GM21360 (cell line): ENCODE measurements at regions not wholly inside any gene's neighbourhood (a gene's known extent, or its start where the extent isn't known, plus 50 kb on each side); places are given as distances from the start of the nearest gene placed in this dataset.
"Not testable (repeated sequence)": the region's sequence is repeated elsewhere in the genome, so short reads cannot be mapped to it uniquely, and the experiment has no call there.

Experiments
- ATAC-seq: cut with Tn5 transposase; IDR thresholded peaks from one replicate; pipeline ENCODE4 v1.9.1; 2021; ENCODE audit warnings: mild to moderate bottlenecking, moderate library complexity; ENCODE audit not compliant: unreplicated experiment

GRCh38 chr6:78500299-78501089 is 366.9 kb upstream of the IRAK1BP1 start:
- no peak for ATAC-seq

- no peak for ATAC-seq
Observed at GRCh38 chr6:78502386-78502887, 364.9 kb upstream of the IRAK1BP1 start.

- no peak for ATAC-seq
Observed at GRCh38 chr6:78505178-78505577, 362.2 kb upstream of the IRAK1BP1 start.

- ATAC-seq: no peak
Observed at GRCh38 chr6:78511009-78511408, 356.3 kb upstream of the IRAK1BP1 start.

GRCh38 chr6:78513856-78514255 is 353.5 kb upstream of the IRAK1BP1 start:
- ATAC-seq: no peak

GRCh38 chr6:78515271-78515670 is 352.1 kb upstream of the IRAK1BP1 start:
- ATAC-seq: no peak

GRCh38 chr6:78517399-78517798 is 350.0 kb upstream of the IRAK1BP1 start:
- no peak for ATAC-seq

- ATAC-seq: no peak
Observed at GRCh38 chr6:78523622-78524021, 343.7 kb upstream of the IRAK1BP1 start.

GRCh38 chr6:78525976-78526375 is 341.4 kb upstream of the IRAK1BP1 start:
- no peak for ATAC-seq

- no peak for ATAC-seq
Observed at GRCh38 chr6:78526432-78526831, 340.9 kb upstream of the IRAK1BP1 start.

GRCh38 chr6:78528926-78529325 is 338.4 kb upstream of the IRAK1BP1 start:
- ATAC-seq: no peak

GRCh38 chr6:78530208-78530607 is 337.1 kb upstream of the IRAK1BP1 start:
- no peak for ATAC-seq

- no peak for ATAC-seq
Observed at GRCh38 chr6:78533426-78533825, 333.9 kb upstream of the IRAK1BP1 start.

- ATAC-seq: no peak
Observed at GRCh38 chr6:78533876-78534275, 333.5 kb upstream of the IRAK1BP1 start.

- no peak for ATAC-seq
Observed at GRCh38 chr6:78538002-78538401, 329.3 kb upstream of the IRAK1BP1 start.

- not testable (repeated sequence) for ATAC-seq
Observed at GRCh38 chr6:78547636-78548035, 319.7 kb upstream of the IRAK1BP1 start.

GRCh38 chr6:78551361-78551760 is 316.0 kb upstream of the IRAK1BP1 start:
- ATAC-seq: no peak

GRCh38 chr6:78552435-78552834 is 314.9 kb upstream of the IRAK1BP1 start:
- no peak for ATAC-seq

- ATAC-seq: no peak
Observed at GRCh38 chr6:78554341-78554740, 313.0 kb upstream of the IRAK1BP1 start.

GRCh38 chr6:78559056-78559455 is 308.3 kb upstream of the IRAK1BP1 start:
- no peak for ATAC-seq

- ATAC-seq: no peak
Observed at GRCh38 chr6:78561015-78561414, 306.3 kb upstream of the IRAK1BP1 start.

GRCh38 chr6:78565997-78566396 is 301.4 kb upstream of the IRAK1BP1 start:
- no peak for ATAC-seq

- ATAC-seq: no peak
Observed at GRCh38 chr6:78570044-78570443, 297.3 kb upstream of the IRAK1BP1 start.
